H1 (cell line): ENCODE measurements at regions not wholly inside any gene's neighbourhood (a gene's known extent, or its start where the extent isn't known, plus 50 kb on each side); places are given as distances from the start of the nearest gene placed in this dataset.

Source experiments
- CTCF ChIA-PET: fragments of 300-600 bp; sonication (Branson Sonifier 250); formaldehyde crosslinking; loops from one replicate; lab custom pipeline; 2021; ENCODE audit not compliant: partially characterized antibody; lab: Charles Lee
- POLR2A ChIA-PET: fragments of 300-600 bp; sonication (Branson Sonifier 250); formaldehyde crosslinking; loops from one replicate; lab custom pipeline; 2021; ENCODE audit warnings: inconsistent platforms; ENCODE audit not compliant: partially characterized antibody; lab: Charles Lee
- DNase-seq, 2 experiments: peaks; one replicate each; pipeline versions ENCODE4 v3.0.0 to v3.0.0-alpha.2; 2010 to 2022; ENCODE audit warnings: low spot score in 2 of 2, low read depth in 1 of 2, mixed read lengths in 1 of 2
- FAIRE-seq: peaks from 2 replicates; lab custom pipeline; 2011; peaks lifted over from hg19 to GRCh38; lab: Jason Lieb, UNC
- H2AFZ ChIP-seq: 2 replicates; pipeline ENCODE4 v1.8.1; 2012; ENCODE audit warnings: low read length, inconsistent platforms
- H2AK5ac ChIP-seq: 2 replicates; pipeline ENCODE4 v1.6.1; 2013; ENCODE audit warnings: low read depth, low read length
- H2BK120ac ChIP-seq: replicated peaks from 2 replicates; pipeline ENCODE3; 2013; ENCODE audit warnings: low read depth, low read length, inconsistent platforms
- H2BK12ac ChIP-seq: 2 replicates; pipeline ENCODE4 v1.6.1; 2013; ENCODE audit warnings: low read depth, low read length
- H2BK15ac ChIP-seq: 2 replicates; pipeline ENCODE4 v1.6.1; 2013; ENCODE audit warnings: low read length
- H2BK20ac ChIP-seq: 2 replicates; pipeline ENCODE4 v1.6.1; 2013; ENCODE audit warnings: low read length
- H2BK5ac ChIP-seq: 2 replicates; pipeline ENCODE4 v1.6.1; 2013; ENCODE audit warnings: low read depth, low read length
- H3K14ac ChIP-seq: 2 replicates; pipeline ENCODE4 v1.6.1; 2013; ENCODE audit warnings: inconsistent platforms; ENCODE audit not compliant: insufficient read length
- H3K18ac ChIP-seq: 2 replicates; pipeline ENCODE4 v1.6.1; 2013; ENCODE audit warnings: low read length; ENCODE audit errors: extremely low read depth
- H3K23ac ChIP-seq: 2 replicates; pipeline ENCODE4 v1.6.1; 2013; ENCODE audit warnings: inconsistent platforms; ENCODE audit not compliant: insufficient read length
- H3K23me2 ChIP-seq: 2 replicates; pipeline ENCODE4 v1.6.1; 2013; ENCODE audit warnings: low read depth, low read length
- H3K27ac ChIP-seq: 2 replicates; pipeline ENCODE4 v1.6.1; 2011; ENCODE audit warnings: low read depth, low read length, inconsistent platforms
- H3K27me3 ChIP-seq, 4 experiments: replicated peaks in 1 of 4; 1 replicate in 1 of 4; 2 replicates in 3 of 4; pipeline versions ENCODE4 v1.6.1 to v1.8.1; 2011 to 2013; ENCODE audit warnings: low read length in 3 of 4, mild to moderate bottlenecking in 3 of 4, inconsistent platforms in 2 of 4, mixed read lengths in 2 of 4, moderate library complexity in 1 of 4; ENCODE audit not compliant: control insufficient read depth in 3 of 4, insufficient read depth in 3 of 4; ENCODE audit errors: extremely low read depth in 1 of 4
- H3K36me3 ChIP-seq, 4 experiments: 2 replicates each; pipeline versions ENCODE4 v1.6.1 to v1.8.1; 2011 to 2013; ENCODE audit warnings: mild to moderate bottlenecking in 4 of 4, low read length in 3 of 4, moderate library complexity in 2 of 4, control low read depth in 1 of 4, inconsistent platforms in 1 of 4; ENCODE audit not compliant: insufficient read depth in 4 of 4, control insufficient read depth in 2 of 4
- H3K4ac ChIP-seq: replicated peaks from 2 replicates; pipeline ENCODE3; 2013; ENCODE audit warnings: low read length, low read depth, mixed read lengths, inconsistent platforms; ENCODE audit not compliant: insufficient read length
- H3K4me1 ChIP-seq, 4 experiments: replicated peaks in 1 of 4; 1 replicate in 1 of 4; 2 replicates in 3 of 4; pipeline versions ENCODE4 v1.6.1 to v1.8.1; 2011 to 2013; ENCODE audit warnings: low read length in 3 of 4, inconsistent platforms in 2 of 4, mixed read lengths in 1 of 4; ENCODE audit not compliant: insufficient read depth in 4 of 4, control insufficient read depth in 3 of 4
- H3K4me2 ChIP-seq, 2 experiments: 2 replicates each; pipeline versions ENCODE4 v1.6.1 to v1.8.1; 2011 to 2013; ENCODE audit warnings: low read depth in 2 of 2, low read length in 2 of 2, control low read depth in 1 of 2, inconsistent platforms in 1 of 2, mild to moderate bottlenecking in 1 of 2; ENCODE audit not compliant: insufficient read depth in 1 of 2
- H3K4me3 ChIP-seq, 4 experiments: fragments of 200-600, 300-600 bp in 1 of 4; sonication (generic), shearing (Covaris generic), sonication (Bioruptor Twin) in 1 of 4; 2 replicates each; pipeline versions ENCODE4 v1.5.1 to v1.8.1; 2011 to 2016; ENCODE audit warnings: low read length in 4 of 4, low read depth in 3 of 4, control low read depth in 2 of 4, inconsistent platforms in 2 of 4, mild to moderate bottlenecking in 2 of 4, mixed read lengths in 1 of 4, moderate library complexity in 1 of 4; ENCODE audit not compliant: insufficient read depth in 2 of 4; ENCODE audit errors: extremely low read depth in 1 of 4
- H3K56ac ChIP-seq: replicated peaks from 2 replicates; pipeline ENCODE3; 2013; ENCODE audit warnings: low read depth, mild to moderate bottlenecking, mixed read lengths, low read length, inconsistent platforms; ENCODE audit not compliant: insufficient read length
- H3K79me1 ChIP-seq: 2 replicates; pipeline ENCODE4 v1.6.1; 2013; ENCODE audit warnings: low read depth, low read length, control low read depth
- H3K79me2 ChIP-seq, 2 experiments: 2 replicates each; pipeline versions ENCODE4 v1.6.1 to v1.8.1; 2012 to 2013; ENCODE audit warnings: low read length in 2 of 2, mild to moderate bottlenecking in 2 of 2, inconsistent platforms in 1 of 2; ENCODE audit not compliant: insufficient read depth in 2 of 2, control insufficient read depth in 1 of 2
- H3K9ac ChIP-seq, 4 experiments: replicated peaks in 1 of 4; 1 replicate in 1 of 4; 2 replicates in 3 of 4; pipeline versions ENCODE4 v1.6.1 to v1.8.1; 2011 to 2013; ENCODE audit warnings: low read depth in 3 of 4, low read length in 3 of 4, control low read depth in 2 of 4, mild to moderate bottlenecking in 2 of 4, moderate library complexity in 2 of 4, inconsistent platforms in 1 of 4; ENCODE audit errors: extremely low read depth in 1 of 4
- H3K9me3 ChIP-seq, 2 experiments: 2 replicates each; pipeline versions ENCODE4 v1.6.1 to v1.8.1; 2012 to 2013; ENCODE audit warnings: mild to moderate bottlenecking in 2 of 2, moderate library complexity in 2 of 2, control low read depth in 1 of 2, inconsistent platforms in 1 of 2, low read depth in 1 of 2, low read length in 1 of 2, mixed read lengths in 1 of 2; ENCODE audit not compliant: insufficient read depth in 2 of 2
- H4K20me1 ChIP-seq, 2 experiments: replicated peaks in 1 of 2; 2 replicates each; pipeline versions ENCODE3 to v1.8.1; 2011 to 2013; ENCODE audit warnings: inconsistent platforms in 2 of 2, low read length in 2 of 2, mild to moderate bottlenecking in 1 of 2; ENCODE audit not compliant: insufficient read depth in 2 of 2, control insufficient read depth in 1 of 2
- H4K5ac ChIP-seq: 2 replicates; pipeline ENCODE4 v1.6.1; 2013; ENCODE audit warnings: low read length, low read depth, mixed read lengths, inconsistent platforms; ENCODE audit not compliant: insufficient read length
- H4K8ac ChIP-seq: 2 replicates; pipeline ENCODE4 v1.8.0; 2013; ENCODE audit warnings: mild to moderate bottlenecking, moderate library complexity, low read length, inconsistent platforms; ENCODE audit not compliant: insufficient read depth; ENCODE audit errors: extremely low read depth
- H4K91ac ChIP-seq: replicated peaks from 2 replicates; pipeline ENCODE3; 2013; ENCODE audit warnings: low read length, mixed read lengths, inconsistent platforms; ENCODE audit not compliant: insufficient read length
- EP300 ChIP-seq, 2 experiments: IDR thresholded peaks; 1 replicate in 1 of 2; 2 replicates in 1 of 2; pipeline ENCODE4 v1.6.1; 2011 to 2012; ENCODE audit warnings: low read depth in 2 of 2, low read length in 2 of 2, mild to moderate bottlenecking in 2 of 2, borderline replicate concordance in 1 of 2, inconsistent platforms in 1 of 2, moderate library complexity in 1 of 2
- KDM4A ChIP-seq: IDR thresholded peaks from one replicate; pipeline ENCODE4 v1.7.1; 2012; ENCODE audit warnings: low read depth, mild to moderate bottlenecking, moderate library complexity, low read length, inconsistent platforms; ENCODE audit not compliant: severe bottlenecking
- WGBS, 2 experiments: shearing (Covaris generic) in 1 of 2; methylation state at CpG; one replicate each; pipeline versions ENCODE4 v1.1.6 to v1.1.7; 2013 to 2015; ENCODE audit warnings: low lambda C conversion rate in 2 of 2, mixed read lengths in 2 of 2, inconsistent platforms in 1 of 2, low coverage in 1 of 2, missing lambda C conversion rate in 1 of 2; ENCODE audit not compliant: insufficient replicate concordance in 2 of 2, insufficient coverage in 1 of 2, insufficient read length in 1 of 2; ENCODE audit errors: extremely low coverage in 1 of 2, missing lambda C conversion rate in 1 of 2; 5-methylcytosine and 5-hydroxymethylcytosine counted together
- TF ChIP-seq, protein P1 (sequence below): IDR thresholded peaks from 2 replicates; pipeline ENCODE4 v1.6.1; 2011; ENCODE audit warnings: low read length, improper control_type of control experiment

DNA sequence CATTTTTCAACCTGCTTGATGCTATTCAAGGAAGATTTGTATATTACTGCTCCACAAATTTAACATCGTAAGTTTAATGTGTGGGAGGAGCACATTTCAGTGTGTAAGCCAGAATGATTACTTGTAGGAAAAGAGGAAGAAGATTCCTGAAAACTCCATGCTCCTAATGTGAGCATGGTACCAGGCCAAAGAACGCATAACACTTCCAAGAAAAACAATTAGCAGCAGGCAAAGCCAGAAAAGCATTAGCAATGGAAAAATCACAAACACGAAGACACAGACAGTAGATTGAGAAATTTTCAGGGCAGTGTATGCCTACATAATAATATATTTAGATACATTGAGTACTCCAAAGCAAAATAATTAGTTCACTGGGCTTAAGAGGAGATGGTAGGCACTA is 96.6 kb upstream of the CBLB start:
- CTCF ChIA-PET = no interaction called here
- TF ChIP-seq EP300 (IDR thresholded peaks at IDR 0.05; ENCODE audit: borderline replicate concordance in 1 of 2, low read depth in 2 of 2, low read length in 2 of 2) (no peak), KDM4A (no peak)
- TF ChIP-seq, protein P1, sequence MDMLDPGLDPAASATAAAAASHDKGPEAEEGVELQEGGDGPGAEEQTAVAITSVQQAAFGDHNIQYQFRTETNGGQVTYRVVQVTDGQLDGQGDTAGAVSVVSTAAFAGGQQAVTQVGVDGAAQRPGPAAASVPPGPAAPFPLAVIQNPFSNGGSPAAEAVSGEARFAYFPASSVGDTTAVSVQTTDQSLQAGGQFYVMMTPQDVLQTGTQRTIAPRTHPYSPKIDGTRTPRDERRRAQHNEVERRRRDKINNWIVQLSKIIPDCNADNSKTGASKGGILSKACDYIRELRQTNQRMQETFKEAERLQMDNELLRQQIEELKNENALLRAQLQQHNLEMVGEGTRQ = no peak

More for the DNA sequence above, 96.6 kb upstream of the CBLB start:
- Histone ChIP-seq H3K56ac (no peak overlapping the region), H4K8ac (no peak overlapping the region), H4K20me1 (no peaks in the 10 kb centered on the region), H3K27ac (no peak overlapping the region), H2AK5ac (no peak overlapping the region), H3K9me3 (no peaks in the 10 kb centered on the region), H3K4me3 (no peak overlapping the region), H3K27me3 (no peaks in the 10 kb centered on the region), H2BK15ac (no peak overlapping the region), H3K4me2 (no peak overlapping the region), H2BK5ac (no peak overlapping the region), H2BK20ac (no peak overlapping the region), H4K5ac (no peak overlapping the region), H3K79me1 (no peaks in the 10 kb centered on the region), H3K23me2 (no peaks in the 10 kb centered on the region), H2BK12ac (no peak overlapping the region), H2BK120ac (no peak overlapping the region), H3K18ac (no peak overlapping the region), H3K4ac (no peak overlapping the region), H3K79me2 (no peaks in the 10 kb centered on the region), H3K36me3 (no peaks in the 10 kb centered on the region), H3K23ac (no peak overlapping the region), H4K91ac (no peak overlapping the region), H3K14ac (no peak overlapping the region), H2AFZ (no peak overlapping the region; the same call in 1 of the 2 replicates), H3K9ac (no peak overlapping the region), H3K4me1 (no peaks in the 10 kb centered on the region)
- DNase-seq (no peak), FAIRE-seq (no peak)
- POLR2A ChIA-PET = no interaction called here
- WGBS, 2 experiments = 84% methylated on average over 3 of the region's 3 CpGs; no CpG with 5 or more reads in 1 of the 2 experiments
